ENCODE measurements at regions not wholly inside any gene's neighbourhood (a gene's known extent, or its start where the extent isn't known, plus 50 kb on each side); places are given as distances from the start of the nearest gene placed in this dataset.
"Not testable (repeated sequence)": the region's sequence is repeated elsewhere in the genome, so short reads cannot be mapped to it uniquely, and the experiment has no call there.

DNA sequence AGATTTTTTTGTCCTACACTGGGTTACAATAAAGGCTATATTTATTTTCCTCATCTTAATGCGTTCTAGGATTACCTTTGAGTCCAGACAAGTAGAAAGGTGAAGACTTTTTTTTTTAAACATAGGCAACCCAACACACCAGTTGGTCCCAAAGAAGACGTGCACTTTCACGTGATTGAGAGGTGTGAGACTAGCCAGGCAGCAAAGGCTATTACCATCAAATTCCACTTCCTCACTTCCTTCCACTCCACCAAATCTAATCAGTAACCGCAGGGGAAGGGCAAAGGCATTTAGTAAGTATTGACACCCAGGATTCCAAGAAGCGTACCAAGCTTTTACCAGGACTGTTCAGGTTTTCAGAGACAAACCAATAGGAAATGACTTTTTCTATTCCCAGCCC, 109.3 kb downstream of the APIP start:
- DNase-seq (ENCODE audit: low read depth): no peak
- TF ChIP-seq POLR2A (IDR thresholded peaks at IDR 0.05; ENCODE audit: extremely low read depth, insufficient read length): no peak
- H3K4me3 ChIP-seq (ENCODE audit: low read depth, low read length): no peak overlapping the region

DNA sequence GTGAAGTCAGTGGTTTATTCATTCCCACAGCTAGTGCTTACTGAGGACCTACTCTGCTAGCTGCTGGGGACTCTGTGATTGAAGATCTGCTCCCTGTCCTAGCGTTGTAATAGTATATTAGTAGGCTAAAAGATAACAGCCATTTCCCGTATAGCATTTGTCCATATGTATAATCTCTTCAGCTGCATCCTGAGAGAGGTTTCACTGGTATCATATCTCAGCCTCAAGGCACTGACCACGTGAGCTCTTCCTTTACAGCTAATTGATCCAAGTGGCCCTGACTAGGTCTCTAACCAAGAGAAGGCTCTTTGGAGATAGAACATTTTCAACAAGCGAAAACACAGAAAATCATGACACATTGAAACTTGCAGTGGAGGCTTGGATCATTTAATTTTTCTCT, 110.2 kb downstream of the APIP start:
- DNase-seq (ENCODE audit: low read depth): no peak
- TF ChIP-seq POLR2A (IDR thresholded peaks at IDR 0.05; ENCODE audit: extremely low read depth, insufficient read length): no peak
- TF ChIP-seq MYC (IDR thresholded peaks at IDR 0.05; ENCODE audit: low read depth, low read length): no peak
- TF ChIP-seq, protein P1, sequence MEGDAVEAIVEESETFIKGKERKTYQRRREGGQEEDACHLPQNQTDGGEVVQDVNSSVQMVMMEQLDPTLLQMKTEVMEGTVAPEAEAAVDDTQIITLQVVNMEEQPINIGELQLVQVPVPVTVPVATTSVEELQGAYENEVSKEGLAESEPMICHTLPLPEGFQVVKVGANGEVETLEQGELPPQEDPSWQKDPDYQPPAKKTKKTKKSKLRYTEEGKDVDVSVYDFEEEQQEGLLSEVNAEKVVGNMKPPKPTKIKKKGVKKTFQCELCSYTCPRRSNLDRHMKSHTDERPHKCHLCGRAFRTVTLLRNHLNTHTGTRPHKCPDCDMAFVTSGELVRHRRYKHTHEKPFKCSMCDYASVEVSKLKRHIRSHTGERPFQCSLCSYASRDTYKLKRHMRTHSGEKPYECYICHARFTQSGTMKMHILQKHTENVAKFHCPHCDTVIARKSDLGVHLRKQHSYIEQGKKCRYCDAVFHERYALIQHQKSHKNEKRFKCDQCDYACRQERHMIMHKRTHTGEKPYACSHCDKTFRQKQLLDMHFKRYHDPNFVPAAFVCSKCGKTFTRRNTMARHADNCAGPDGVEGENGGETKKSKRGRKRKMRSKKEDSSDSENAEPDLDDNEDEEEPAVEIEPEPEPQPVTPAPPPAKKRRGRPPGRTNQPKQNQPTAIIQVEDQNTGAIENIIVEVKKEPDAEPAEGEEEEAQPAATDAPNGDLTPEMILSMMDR (IDR thresholded peaks at IDR 0.05; ENCODE audit: low read depth, low read length): no peak
- TF ChIP-seq, protein P2, sequence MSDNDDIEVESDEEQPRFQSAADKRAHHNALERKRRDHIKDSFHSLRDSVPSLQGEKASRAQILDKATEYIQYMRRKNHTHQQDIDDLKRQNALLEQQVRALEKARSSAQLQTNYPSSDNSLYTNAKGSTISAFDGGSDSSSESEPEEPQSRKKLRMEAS (IDR thresholded peaks at IDR 0.05; ENCODE audit: low read depth, low read length): no peak

DNA sequence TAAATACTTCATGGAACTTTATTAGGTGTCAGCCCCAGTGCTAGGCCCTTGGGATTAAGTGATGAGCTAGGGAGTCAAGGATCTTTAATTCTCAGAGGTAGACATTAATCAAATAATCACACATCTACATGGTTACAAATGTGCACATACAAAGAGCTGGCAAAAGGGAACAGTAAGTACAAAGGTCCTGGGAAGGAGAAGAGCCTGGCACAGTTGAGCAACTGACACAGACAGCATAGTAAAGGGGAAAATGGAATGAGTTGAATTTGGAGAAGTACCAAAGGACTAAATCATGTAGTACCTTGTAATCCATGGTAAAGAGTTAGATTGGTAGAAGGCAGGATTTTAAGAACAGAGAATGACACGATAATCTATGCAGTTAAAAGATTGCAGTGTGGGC, 116.3 kb downstream of the APIP start:
- DNase-seq (ENCODE audit: low read depth): no peak
- TF ChIP-seq, protein P2 (IDR thresholded peaks at IDR 0.05; ENCODE audit: low read depth, low read length): no peak
- TF ChIP-seq, protein P1 (IDR thresholded peaks at IDR 0.05; ENCODE audit: low read depth, low read length): no peak
- TF ChIP-seq MYC (IDR thresholded peaks at IDR 0.05; ENCODE audit: low read depth, low read length) (no peak), POLR2A (IDR thresholded peaks at IDR 0.05; ENCODE audit: extremely low read depth, insufficient read length) (no peak)

More for the DNA sequence above, 110.2 kb downstream of the APIP start:
- no peak overlapping the region for H3K4me3 ChIP-seq (ENCODE audit: low read depth, low read length)

DNA sequence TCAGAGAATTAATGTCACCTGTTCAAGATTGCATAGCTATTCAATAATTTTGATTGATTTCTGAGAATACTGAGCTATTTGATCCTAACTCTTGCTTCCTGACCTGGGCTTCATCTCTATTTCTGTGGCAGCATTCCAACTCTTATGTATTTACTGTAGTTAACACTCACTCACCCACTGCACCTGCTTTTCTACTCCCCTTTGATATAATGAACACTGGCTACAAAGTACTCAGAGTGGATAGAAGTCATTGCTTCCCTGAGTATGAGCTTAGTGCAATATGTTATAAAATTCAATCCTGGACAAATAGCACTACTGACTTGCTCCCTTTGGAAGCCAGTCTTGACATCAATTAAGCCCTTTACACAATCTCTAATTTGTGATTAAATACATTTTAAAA, 117.2 kb downstream of the APIP start:
- TF ChIP-seq, protein P1 (IDR thresholded peaks at IDR 0.05; ENCODE audit: low read depth, low read length): no peak
- TF ChIP-seq MYC (IDR thresholded peaks at IDR 0.05; ENCODE audit: low read depth, low read length): no peak
- TF ChIP-seq, protein P2 (IDR thresholded peaks at IDR 0.05; ENCODE audit: low read depth, low read length): no peak
- no peak for TF ChIP-seq POLR2A (IDR thresholded peaks at IDR 0.05; ENCODE audit: extremely low read depth, insufficient read length)
- H3K4me3 ChIP-seq (ENCODE audit: low read depth, low read length): no peak overlapping the region
- DNase-seq (ENCODE audit: low read depth): no peak

More for the DNA sequence above, 116.3 kb downstream of the APIP start:
- H3K4me3 ChIP-seq (ENCODE audit: low read depth, low read length): no peak overlapping the region

DNA sequence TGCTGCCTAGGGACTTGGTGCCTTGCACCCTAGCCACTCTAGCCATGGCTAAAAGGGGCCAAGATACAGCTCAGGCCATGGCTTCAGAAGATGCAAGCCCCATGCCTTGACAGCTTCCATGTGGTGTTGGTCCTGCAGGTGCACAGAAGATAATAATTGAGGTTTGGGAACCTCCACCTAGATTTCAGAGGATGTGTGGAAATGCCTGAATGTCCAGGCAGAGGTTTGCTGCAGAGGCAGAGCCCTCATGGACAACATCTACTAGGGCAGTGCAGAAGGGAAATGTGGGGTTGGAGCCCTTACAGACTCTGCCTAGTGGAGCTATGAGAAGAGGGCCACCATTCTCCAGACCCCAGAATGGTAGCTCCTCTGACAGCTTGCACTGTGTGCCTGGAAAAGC, 118.7 kb downstream of the APIP start:
- DNase-seq (ENCODE audit: low read depth); H3K4me3 ChIP-seq (ENCODE audit: low read depth, low read length): not testable (repeated sequence)

DNA sequence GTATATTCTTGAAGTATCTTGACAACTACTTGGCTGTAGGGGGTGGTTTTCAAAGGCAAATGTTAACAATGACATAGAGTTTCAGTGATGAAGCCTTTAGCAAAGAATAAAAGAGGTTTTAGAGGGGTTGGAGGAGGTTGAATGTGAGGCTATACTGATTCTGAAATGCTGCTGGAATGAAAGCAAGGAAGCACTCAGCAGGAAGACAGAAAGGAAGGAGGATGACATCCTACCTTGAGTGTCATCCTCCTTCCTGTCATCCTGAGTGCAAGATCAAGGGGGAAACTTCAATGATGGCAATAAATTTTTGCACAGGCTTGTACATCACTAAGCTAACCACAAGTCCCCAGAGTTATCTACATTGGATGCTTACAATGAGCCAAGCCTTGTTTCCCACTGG, 120.5 kb downstream of the APIP start:
- DNase-seq (ENCODE audit: low read depth): no peak
- H3K4me3 ChIP-seq (ENCODE audit: low read depth, low read length): no peak overlapping the region
- TF ChIP-seq, protein P2 (IDR thresholded peaks at IDR 0.05; ENCODE audit: low read depth, low read length): no peak
- no peak for TF ChIP-seq MYC (IDR thresholded peaks at IDR 0.05; ENCODE audit: low read depth, low read length)
- TF ChIP-seq, protein P1 (IDR thresholded peaks at IDR 0.05; ENCODE audit: low read depth, low read length): no peak
- no peak for TF ChIP-seq POLR2A (IDR thresholded peaks at IDR 0.05; ENCODE audit: extremely low read depth, insufficient read length)

DNA sequence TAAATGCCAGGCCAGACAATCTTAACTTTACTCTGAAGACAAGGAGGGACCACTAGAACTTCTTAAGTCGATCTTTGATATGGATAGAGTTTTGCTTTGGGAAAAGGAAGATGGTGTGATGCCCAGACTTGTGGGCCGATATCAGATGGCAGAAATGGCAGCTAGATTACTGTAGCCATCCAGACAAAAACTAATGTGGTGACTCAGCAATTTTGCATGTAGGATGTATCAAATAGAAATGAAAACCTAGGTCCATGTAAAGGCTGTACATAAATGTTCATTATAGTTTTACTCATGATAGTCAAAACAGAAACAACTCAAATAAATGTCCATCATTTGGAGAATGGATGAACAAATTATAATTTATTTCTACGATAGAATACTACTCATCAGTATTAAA, 121.5 kb downstream of the APIP start:
- TF ChIP-seq, protein P1 (IDR thresholded peaks at IDR 0.05; ENCODE audit: low read depth, low read length): no peak
- TF ChIP-seq, protein P2 (IDR thresholded peaks at IDR 0.05; ENCODE audit: low read depth, low read length): no peak
- TF ChIP-seq POLR2A (IDR thresholded peaks at IDR 0.05; ENCODE audit: extremely low read depth, insufficient read length) (no peak), MYC (IDR thresholded peaks at IDR 0.05; ENCODE audit: low read depth, low read length) (no peak)
- DNase-seq (ENCODE audit: low read depth): no peak
- H3K4me3 ChIP-seq (ENCODE audit: low read depth, low read length): no peak overlapping the region
